Astrocyte of the hippocampus (primary cell): ENCODE measurements at regions not wholly inside any gene's neighbourhood (a gene's known extent, or its start where the extent isn't known, plus 50 kb on each side); places are given as distances from the start of the nearest gene placed in this dataset.
"Not testable (repeated sequence)": the region's sequence is repeated elsewhere in the genome, so short reads cannot be mapped to it uniquely, and the experiment has no call there.

Source experiments
- DNase-seq: peaks from one replicate; pipeline ENCODE4 v3.0.0; 2011; ENCODE audit warnings: low read depth, low spot score

- no peak for DNase-seq
These were observed 764.9 kb upstream of the MBL2 start for GRCh38 chr10:53537508-53537907.

DNA sequence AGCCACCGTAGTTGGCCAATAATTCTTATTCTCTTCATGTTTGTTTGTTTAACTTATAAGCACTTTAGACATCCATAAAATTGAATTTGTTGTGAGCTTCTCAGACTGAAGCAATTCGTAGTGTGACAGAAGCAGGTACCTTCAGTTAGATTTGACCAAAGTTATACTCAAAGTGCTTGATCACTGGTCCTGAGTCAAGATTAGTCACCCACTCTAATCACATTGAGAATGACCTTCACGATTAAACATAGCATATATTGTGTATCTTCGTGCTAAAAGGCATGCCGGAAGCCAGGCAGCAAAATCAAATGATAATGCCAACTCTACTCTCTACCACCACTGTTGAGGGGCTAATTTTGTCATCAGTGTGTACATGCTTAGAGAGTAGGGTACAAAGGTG is 763.7 kb upstream of the MBL2 start:
- DNase-seq = no peak

DNA sequence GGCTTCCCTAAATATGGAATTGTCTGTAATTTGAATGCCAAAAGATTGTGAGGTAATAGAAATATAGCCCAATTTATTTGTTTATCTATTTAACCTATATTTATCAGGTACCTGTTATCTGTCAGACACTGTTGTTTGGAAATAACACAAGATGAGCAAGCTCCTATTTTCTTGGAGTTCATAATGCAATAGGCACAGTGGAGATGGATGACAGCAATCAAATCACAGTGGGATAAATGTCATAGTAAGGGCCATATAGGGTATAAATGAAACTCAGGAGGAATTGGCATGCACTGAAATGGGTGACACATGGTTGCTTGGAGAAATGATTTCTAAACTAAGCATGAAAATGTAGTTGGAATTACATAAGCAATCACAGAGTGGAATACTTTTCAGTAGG is 761.8 kb upstream of the MBL2 start:
- DNase-seq = no peak

DNA sequence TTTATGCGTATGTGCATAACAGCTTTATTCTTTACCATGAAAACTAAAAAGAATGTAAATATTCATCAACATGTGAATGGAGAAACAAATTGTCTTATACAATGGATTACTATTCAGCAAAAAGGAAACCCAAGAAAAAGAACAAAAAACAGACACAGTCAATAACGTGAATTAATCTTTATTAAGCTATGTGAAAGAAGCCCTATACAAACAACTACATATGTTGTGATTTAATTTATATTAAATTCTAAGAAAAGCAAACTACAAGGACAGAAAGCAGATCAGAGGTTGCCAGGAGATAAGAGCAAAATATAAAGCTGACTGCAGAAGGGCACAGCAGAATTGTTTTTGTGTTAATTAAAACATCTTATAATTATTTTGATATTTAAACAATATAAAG is 756.4 kb upstream of the MBL2 start:
- no peak for DNase-seq

DNA sequence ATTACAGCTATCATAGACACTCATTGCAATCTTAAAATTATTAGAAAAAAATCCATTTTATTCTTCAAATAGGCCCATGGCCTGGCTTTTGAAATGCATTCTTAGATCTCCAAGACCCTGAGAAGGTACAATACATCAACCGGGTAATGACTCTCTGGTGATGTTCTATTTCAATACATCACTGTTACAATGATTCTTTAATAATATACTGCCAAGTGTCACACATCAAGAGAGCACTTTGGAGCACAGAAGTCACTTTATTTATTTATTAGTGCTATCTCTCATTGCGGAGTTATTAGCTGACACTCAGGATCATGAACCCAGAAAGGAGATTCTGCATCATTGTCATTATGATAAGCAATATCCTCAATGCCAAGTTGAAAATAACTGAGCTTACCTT is 748.5 kb upstream of the MBL2 start:
- no peak for DNase-seq

DNA sequence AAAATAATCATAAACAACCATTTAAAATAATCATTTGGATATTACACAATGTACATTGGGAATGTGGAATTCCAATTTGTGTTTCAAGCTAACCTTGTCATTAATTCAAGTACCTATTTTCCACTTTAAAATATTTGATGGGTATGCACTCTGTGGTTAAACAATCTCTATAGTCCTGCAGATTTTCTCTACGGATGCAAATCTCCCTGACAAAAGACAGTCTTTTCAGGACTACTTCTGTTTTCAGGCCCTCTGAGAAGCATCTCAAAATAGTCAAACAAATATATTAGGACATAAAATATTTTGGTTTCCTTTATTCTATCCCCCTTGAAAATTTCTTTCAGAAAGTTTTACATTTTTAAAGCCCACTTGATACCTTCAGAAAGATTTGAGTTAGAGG is 735.6 kb upstream of the MBL2 start:
- no peak for DNase-seq

DNA sequence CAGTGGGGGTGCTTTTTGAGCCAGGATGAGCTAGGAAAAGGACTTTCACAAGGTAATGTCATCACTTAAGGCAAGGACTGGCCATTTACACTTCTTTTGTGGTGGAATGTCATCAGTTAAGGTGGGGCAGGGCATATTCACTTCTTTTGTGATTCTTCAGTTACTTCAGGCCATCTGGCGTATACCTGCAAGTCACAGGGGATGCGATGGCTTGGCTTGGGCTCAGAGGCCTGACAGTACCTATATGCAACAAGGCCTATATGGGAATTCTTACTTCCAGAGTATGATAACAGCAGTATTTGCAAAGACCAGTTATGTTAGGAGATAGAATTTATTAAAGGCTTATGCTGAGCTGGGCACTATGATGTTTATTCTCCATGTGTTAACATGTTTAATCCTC is 731.9 kb upstream of the MBL2 start:
- DNase-seq = not testable (repeated sequence)

DNA sequence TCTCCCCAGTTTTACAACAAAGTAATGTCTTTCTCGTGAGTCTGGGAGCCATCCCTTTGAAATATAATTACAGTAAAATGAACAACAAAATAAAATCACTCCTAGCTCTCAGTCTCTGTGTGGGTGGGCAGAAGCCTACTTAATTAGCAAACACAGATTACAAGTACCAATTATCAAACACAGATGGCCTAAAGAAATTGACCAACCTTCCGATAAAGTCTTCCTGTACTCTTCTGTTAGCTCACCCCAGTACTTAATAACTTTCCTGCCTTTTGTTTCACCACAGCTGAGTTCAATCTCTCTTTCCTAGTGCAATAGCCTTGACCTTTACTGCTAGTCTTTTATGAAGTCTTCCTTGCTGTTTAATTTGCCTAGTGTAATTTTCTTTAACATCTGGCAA is 719.2 kb upstream of the MBL2 start:
- no peak for DNase-seq

GRCh38 chr10:53490553-53490952 is 718.0 kb upstream of the MBL2 start:
- DNase-seq = no peak

DNA sequence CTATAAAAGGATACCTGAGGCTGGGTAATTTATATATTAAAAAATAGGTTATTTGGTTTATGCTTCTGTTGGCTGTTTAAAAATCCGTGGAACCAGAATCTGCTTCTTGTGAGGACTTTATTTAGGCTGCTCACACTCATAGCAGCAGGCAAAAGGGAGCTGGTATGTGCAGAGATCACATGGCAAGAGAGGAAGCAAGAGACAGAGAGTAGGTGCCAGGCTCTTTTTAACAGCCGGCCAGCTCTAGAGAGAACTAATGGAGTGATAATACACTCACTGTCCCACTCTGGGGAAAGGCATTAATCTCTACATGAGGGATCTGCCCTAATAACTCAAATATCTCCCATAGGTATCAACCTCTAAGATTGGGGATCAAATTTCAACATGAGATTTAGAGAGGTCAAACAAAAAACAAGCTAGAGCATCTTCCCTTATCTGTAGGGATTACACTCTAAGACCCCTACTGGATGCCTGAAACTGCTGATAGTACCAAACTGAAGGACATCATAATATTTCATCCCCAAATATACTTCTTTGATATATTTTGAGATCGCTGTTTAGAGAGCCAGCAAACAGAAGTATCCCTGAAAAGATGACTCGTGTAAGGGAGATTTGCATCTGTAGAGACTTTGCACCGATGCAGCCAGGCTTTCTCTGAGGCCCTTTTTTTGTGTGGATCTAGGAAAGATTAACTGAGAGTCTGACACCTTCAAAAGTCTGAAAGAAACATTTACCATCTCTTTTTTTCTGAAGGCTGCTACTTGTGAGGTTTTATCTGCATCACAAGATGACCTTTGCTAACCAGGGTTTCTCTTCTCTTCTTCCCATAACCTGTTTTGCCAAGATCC is 717.0 kb upstream of the MBL2 start:
- DNase-seq = no peak

DNA sequence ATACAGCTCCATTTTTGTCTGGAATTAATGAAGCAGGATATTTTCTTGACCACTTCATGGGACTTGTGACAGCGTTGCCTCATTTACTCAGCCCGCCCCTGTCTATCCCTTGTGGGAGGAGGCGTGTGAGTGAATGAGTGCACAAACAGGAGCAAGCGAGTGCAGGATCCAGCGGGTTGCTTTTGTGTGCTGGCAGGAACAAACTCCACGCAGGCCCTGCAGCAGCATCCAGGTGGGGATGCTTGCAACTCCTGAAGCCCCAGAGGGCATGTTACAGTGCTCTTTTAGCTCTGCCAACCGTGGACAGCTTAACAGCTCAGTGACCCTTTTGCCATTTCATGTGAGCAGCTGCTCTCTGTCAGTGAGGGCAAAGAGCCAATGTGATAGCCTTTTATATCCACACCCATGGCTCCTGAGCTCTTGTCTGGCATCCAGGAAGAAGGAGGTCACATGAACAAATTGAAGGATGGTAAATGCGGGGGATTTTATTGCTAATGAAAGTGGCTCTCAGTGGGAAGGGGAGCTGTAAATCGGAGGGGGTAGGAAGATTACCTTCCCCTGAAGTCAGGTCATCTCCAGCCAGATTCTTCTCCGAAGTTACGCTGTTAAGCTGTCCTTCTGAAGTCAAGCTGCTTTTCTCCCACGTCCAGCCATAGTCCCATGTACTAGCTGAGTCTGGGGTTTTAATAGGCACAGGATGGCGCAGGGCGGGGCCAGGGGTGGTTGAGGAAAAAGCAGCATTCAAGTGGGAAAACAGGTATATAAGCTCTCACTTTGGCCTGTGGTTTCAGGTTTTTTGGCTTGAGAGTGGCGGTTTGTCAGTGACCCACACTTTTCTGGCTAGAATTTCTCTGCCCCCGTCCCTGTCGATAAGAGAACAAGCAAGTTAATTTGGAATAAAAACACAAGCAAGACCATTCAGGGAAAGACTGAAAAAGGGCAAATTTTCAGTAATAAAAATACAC is 714.7 kb upstream of the MBL2 start:
- DNase-seq = no peak

- not testable (repeated sequence) for DNase-seq
These were observed 712.8 kb upstream of the MBL2 start for GRCh38 chr10:53485422-53485821.

- no peak for DNase-seq
These were observed 706.8 kb upstream of the MBL2 start for GRCh38 chr10:53479365-53479764.

DNA sequence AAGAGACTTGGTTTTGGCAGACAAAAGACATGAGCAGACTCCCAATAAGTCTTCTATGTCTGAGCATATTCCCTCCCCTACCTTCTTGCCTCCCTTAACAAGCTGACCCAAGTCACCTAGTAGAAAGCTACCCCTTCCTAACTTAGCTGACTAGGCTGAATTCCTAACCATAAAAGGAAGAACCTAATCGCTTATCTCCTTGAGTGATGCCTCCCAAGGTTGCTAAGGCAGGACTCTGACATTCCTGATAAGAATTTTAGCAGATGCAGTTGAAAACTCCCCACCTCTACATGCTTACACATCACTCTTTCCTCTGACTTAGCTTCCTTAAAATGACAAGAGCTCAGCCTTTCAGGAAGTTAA is 704.7 kb upstream of the MBL2 start:
- no peak for DNase-seq

DNA sequence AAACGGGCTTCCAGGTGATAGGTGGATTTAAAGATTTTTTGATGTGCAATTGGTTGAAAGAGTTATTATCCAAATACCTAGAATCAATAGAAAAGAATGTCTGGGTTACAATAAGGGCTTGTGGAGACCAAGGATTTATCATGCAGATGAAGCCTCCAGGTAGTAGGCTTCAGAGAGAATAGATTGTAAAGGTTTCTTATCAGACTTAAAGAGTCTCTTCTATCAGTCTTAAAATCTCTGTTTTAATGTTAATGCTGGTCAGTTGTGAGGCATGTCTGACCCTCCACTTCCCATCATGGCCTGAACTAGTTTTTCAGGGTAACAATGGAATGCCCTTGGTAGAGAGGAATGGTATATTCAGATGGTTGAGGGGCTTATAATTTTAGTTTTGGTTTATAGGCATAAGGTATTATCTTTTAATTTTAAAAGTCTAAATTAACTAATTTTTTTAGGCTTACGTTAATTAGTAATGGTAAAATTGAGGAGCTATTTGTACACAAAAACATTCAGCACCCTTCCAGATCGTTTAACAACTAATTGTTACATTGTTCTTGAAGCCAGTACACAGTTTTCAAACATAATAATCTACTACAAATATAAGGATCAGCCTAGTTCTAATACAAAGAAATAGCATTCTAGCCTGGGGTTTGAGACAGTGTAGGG is 704.2 kb upstream of the MBL2 start:
- DNase-seq = no peak

DNA sequence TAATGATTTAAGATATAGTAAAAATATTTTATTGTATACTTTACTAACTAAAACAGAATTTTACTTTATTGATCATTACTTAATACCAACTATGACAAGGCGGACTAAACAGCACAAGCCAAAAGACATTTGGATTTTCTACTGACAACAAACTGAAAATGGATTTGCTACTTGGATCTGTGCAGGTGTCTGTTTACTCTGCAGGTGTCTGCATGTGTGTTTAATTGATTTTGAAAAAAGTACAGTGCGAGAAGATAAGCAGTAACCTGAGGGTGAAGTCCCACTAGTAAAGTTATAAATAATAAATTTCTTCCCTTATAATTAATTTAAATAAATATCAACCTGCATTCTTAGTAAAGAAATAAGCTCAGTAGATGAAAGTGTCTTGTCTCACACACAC is 696.8 kb upstream of the MBL2 start:
- no peak for DNase-seq

DNA sequence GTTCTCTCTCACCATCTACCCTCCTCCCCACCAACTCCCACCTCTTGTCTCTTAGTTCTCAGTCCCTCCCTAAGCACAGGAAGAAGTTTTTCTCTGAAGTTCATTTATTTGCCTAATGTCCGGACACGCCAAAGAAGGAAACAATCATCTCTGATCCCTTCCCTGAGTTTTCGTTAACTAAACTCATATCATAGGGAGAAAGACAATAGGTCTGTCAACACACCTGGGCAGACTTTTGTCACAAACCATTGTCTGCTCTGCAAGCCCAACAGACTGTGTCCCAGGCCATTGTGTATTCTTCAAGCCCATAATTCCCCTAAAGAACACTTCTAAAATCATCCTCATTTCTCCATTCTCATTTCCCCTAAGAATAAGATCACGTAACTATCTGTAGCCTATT is 691.0 kb upstream of the MBL2 start:
- DNase-seq = no peak

DNA sequence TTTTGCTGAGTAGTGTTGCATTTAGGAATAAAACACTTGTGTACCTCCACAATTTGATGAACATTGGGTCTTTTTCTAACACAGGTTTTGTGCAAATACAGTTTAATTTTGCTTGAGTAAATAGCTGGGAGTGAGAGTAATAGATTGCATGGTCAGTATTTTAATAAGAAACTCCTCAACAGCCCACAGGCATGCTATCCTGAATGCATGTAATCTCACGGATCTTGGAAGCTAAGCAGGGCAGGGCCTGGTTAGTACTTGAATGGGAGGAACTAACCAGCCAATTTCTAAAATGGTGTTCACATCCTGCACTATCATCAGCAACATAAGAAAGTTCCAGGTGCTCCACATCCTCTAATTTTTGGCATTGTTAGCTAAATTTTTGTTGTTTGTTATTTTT is 685.4 kb upstream of the MBL2 start:
- peak; percentile 1 for DNase-seq

GRCh38 chr10:53453196-53453595 is 680.6 kb upstream of the MBL2 start:
- DNase-seq = no peak

DNA sequence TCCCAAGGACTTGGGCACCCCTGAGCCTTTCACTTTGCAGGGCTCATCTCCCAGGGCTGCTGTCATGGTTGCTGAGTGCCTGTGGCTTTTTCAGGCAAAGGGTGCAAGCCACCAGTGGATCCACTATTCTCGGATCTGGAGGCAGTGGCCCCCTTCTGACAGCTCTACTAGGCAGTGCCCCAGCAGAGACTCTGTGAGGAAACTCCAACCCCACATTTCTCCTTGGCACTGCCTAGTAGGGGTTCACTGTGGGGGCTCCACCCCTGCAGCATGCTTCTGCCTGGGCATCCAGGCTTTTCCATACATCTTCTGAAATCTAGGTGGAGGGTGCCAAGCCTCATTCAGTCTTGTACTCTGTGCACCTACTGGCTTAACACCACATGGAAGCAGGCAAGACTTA is 675.0 kb upstream of the MBL2 start:
- no peak for DNase-seq

GRCh38 chr10:53441843-53442242 is 669.3 kb upstream of the MBL2 start:
- no peak for DNase-seq

- DNase-seq = no peak
These were observed 668.0 kb upstream of the MBL2 start for GRCh38 chr10:53440601-53441000.
